MCF 10A (cell line): ENCODE measurements at regions not wholly inside any gene's neighbourhood (a gene's known extent, or its start where the extent isn't known, plus 50 kb on each side); places are given as distances from the start of the nearest gene placed in this dataset.

Experiments
- BruUV-seq: library from RNA; stranded (reverse); fragments of 400-500 nt; replicated peaks from 2 replicates; lab custom pipeline; 2021; lab: Mats Ljungman, UMichigan
- CTCF ChIA-PET: fragments of 300-600 bp; sonication (Branson Sonifier 250); formaldehyde crosslinking; extraction: SDS; loops from one replicate; lab custom pipeline; 2021; ENCODE audit warnings: antibody characterized with exemption, inconsistent platforms; lab: Yijun Ruan, JAX
- POLR2A ChIA-PET: fragments of 300-600, 350-650 bp; sonication (Branson Sonifier 250); formaldehyde crosslinking; extraction: SDS; loops from one replicate; lab custom pipeline; 2020; ENCODE audit warnings: antibody characterized with exemption, inconsistent platforms; lab: Yijun Ruan, JAX
- DNase-seq: peaks from one replicate; pipeline ENCODE4 v3.0.0-alpha.2; 2018; ENCODE audit not compliant: unreplicated experiment
- H3K27ac Mint-ChIP-seq: one replicate; pipeline ENCODE4 v1.8.0; 2022; ENCODE audit warnings: mild to moderate bottlenecking, low read depth, mixed read lengths; ENCODE audit not compliant: unreplicated experiment
- H3K27me3 Mint-ChIP-seq: one replicate; pipeline ENCODE4 v1.8.0; 2022; ENCODE audit warnings: mixed read lengths; ENCODE audit not compliant: insufficient read depth, unreplicated experiment
- H3K36me3 Mint-ChIP-seq: one replicate; pipeline ENCODE4 v1.8.0; 2022; ENCODE audit warnings: mild to moderate bottlenecking, moderate library complexity, mixed read lengths; ENCODE audit not compliant: insufficient read depth, unreplicated experiment
- H3K4me1 Mint-ChIP-seq: one replicate; pipeline ENCODE4 v1.8.0; 2022; ENCODE audit warnings: mixed read lengths; ENCODE audit not compliant: insufficient read depth, unreplicated experiment
- H3K4me3 Mint-ChIP-seq: one replicate; pipeline ENCODE4 v1.8.0; 2022; ENCODE audit warnings: mild to moderate bottlenecking, moderate library complexity, mixed read lengths; ENCODE audit not compliant: unreplicated experiment
- H3K9me3 Mint-ChIP-seq: one replicate; pipeline ENCODE4 v1.8.0; 2022; ENCODE audit warnings: mixed read lengths; ENCODE audit not compliant: unreplicated experiment
- CTCF ChIP-seq: fragments of 200-600 bp; IDR thresholded peaks from one replicate; pipeline ENCODE4 v1.8.0; 2022; ENCODE audit warnings: antibody characterized with exemption, mild to moderate bottlenecking; ENCODE audit not compliant: unreplicated experiment
- intact Hi-C: fragments of 100-400 bp; cut with micrococcal nuclease; formaldehyde crosslinking; loops from 2 replicates; pipeline ENCODE4 v1.14.1; 2022

DNA sequence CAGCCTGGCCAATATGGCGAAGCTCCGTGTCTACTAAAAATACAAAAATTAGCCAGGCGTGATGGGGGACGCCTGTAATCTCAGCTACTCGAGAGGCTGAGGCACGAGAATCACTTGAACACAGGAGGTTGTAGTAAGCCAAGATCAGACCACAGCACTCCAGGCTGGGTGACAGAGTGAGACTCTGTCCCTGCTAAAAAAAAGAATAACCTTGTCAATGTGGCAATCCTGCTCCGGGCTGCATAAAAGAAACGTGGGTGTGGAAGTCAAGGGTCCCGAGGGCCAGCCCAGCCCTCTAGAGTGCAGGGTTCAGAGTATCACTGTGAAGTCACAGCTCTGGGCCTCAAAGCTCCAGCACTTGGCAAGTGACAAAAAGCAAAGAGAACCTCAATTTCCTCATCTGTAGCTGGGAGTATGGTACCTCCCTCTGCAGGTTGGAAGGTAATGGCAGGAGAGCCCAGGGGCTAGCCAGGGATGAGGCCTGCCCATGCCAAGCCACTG lies 73.5 kb upstream of the IQSEC1 start:
- TF ChIP-seq CTCF: no peak
- no peaks in the 10 kb centered on the region for H3K9me3 Mint-ChIP-seq
- peaks cover 4% of the 10 kb centered on the region for H3K4me1 Mint-ChIP-seq
- intact Hi-C loops: no loop called here
- no peak overlapping the region for H3K4me3 Mint-ChIP-seq
- no peaks in the 10 kb centered on the region for H3K36me3 Mint-ChIP-seq
- peaks cover 34% of the 10 kb centered on the region for H3K27me3 Mint-ChIP-seq
- no peak for DNase-seq
- no peak overlapping the region for H3K27ac Mint-ChIP-seq
- BruUV-seq: no TSS peak
- ChIA-PET POLR2A (interaction anchor here (1.5 kb wide), 1 partner anchor 14 kb away, joined by 3 read pairs; no protein-coding TSS in a partner anchor), CTCF (no interaction called here)

DNA sequence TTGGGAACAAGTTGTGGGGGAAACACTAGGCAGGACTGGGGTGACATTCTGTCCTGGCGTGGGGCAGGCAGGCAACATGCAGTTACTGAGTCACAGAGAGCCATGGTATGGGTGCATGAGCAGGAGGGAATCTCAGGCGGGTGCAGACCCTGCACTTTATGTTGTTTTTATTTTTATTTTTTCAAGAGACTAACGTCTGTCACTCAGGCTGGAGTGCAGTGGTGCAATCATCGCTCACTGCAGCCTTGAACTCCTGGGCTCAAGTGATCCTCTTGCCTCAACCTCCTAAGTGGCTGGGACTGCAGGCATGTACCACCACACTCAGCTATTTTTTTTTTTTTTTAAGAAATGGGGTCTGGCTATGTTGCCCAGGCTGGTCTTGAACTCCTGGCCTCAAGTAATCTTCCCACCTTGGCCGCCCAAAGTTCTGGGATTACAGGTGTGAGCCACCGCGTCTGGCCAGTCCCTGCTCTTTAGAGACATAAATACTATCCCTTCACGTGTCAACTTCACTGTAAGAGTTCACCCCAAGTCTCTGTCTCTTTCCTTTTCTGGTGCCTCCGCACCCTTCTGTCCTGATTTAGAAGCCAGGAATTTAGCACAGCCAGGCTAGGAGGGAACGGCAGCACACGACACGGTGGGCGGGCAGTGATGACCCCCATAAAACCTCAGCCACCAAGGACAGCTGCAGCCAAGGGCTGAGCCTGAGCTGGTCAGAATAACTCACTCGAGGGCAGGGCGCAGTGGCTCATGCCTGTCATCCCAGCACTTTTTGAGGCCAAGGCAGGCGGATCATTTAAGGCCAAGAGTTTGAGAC lies 72.8 kb upstream of the IQSEC1 start:
- H3K27me3 Mint-ChIP-seq: peaks cover 34% of the 10 kb centered on the region
- no peaks in the 10 kb centered on the region for H3K9me3 Mint-ChIP-seq
- no peaks in the 10 kb centered on the region for H3K36me3 Mint-ChIP-seq
- no TSS peak for BruUV-seq
- intact Hi-C loops: no loop called here
- no peak for TF ChIP-seq CTCF
- no peak for DNase-seq
- H3K4me1 Mint-ChIP-seq: peaks cover 4% of the 10 kb centered on the region
- H3K4me3 Mint-ChIP-seq: no peak overlapping the region
- ChIA-PET CTCF (no interaction called here), POLR2A (interaction anchor here (1.5 kb wide), 1 partner anchor 13 kb away, joined by 3 read pairs; no protein-coding TSS in a partner anchor)
- H3K27ac Mint-ChIP-seq: no peak overlapping the region

DNA sequence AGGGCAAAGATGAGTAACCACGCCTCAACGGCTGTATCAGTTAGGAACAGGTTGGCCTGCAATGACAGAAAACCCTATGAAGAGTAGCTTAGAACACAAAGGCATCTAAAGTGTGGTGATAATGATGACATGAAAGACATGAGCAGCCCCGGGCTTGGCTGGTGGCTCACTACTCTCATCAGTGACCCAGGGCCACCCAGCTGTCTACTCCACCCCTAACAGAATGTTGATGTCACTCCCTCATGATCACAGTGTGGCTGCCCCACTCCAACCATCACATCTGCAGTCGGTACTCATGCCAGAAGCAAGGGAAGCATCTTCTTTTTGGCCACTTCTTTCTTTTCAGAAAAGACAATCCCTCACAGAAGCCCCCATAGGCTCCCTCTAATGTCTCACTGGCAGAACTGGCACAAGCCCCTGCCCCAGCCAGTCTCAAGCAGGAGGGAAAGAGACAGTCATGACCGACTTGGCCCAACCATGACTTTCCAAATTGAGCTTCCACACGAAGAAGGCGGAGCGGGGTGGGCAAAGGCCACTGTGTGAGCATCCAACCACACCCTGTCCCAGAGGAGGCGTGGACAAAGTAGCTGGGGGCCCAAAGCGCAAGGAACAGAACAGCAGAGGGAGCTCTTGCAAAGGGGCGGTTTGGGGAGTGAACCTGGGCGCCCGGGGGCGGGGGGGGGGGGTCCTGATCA lies 72.0 kb upstream of the IQSEC1 start:
- no peak overlapping the region for H3K4me3 Mint-ChIP-seq
- POLR2A ChIA-PET: interaction anchor here (0.9 to 1.5 kb wide), 2 partner anchors 12 to 53 kb away, joined by 3 read pairs; no protein-coding TSS in a partner anchor
- peaks cover 34% of the 10 kb centered on the region for H3K27me3 Mint-ChIP-seq
- H3K4me1 Mint-ChIP-seq: peaks cover 4% of the 10 kb centered on the region
- no peak for TF ChIP-seq CTCF
- H3K27ac Mint-ChIP-seq: no peak overlapping the region
- CTCF ChIA-PET: interaction anchor here (0.5 kb wide), 1 partner anchor 1339 kb away, joined by 4 read pairs; no protein-coding TSS in a partner anchor
- BruUV-seq: no TSS peak
- H3K9me3 Mint-ChIP-seq: no peaks in the 10 kb centered on the region
- intact Hi-C loops: no loop called here
- no peak for DNase-seq
- H3K36me3 Mint-ChIP-seq: peaks cover 1% of the 10 kb centered on the region
